ENCODE measurements at regions not wholly inside any gene's neighbourhood (a gene's known extent, or its start where the extent isn't known, plus 50 kb on each side); places are given as distances from the start of the nearest gene placed in this dataset.

- no peak for DNase-seq (ENCODE audit: unreplicated experiment)
- Mint-ChIP-seq H3K4me1 (ENCODE audit: insufficient read depth, unreplicated experiment) (no peaks in the 10 kb centered on the region), H3K27me3 (ENCODE audit: insufficient read depth, unreplicated experiment) (no peaks in the 10 kb centered on the region), H3K4me3 (ENCODE audit: unreplicated experiment) (no peak overlapping the region), H3K9me3 (ENCODE audit: unreplicated experiment) (peaks cover 19% of the 10 kb centered on the region), H3K36me3 (ENCODE audit: insufficient read depth, unreplicated experiment) (no peaks in the 10 kb centered on the region), H3K27ac (ENCODE audit: low read depth, unreplicated experiment) (no peak overlapping the region)
- ChIA-PET POLR2A (no interaction called here), CTCF (interaction anchor here (0.7 kb wide), 1 partner anchor 101 kb away, joined by 3 read pairs; no protein-coding TSS in a partner anchor)
- intact Hi-C loops (cut with micrococcal nuclease), result no loop called here
- BruUV-seq (replicated peaks), result no TSS peak
- no peak for TF ChIP-seq CTCF (IDR thresholded peaks at IDR 0.05; ENCODE audit: unreplicated experiment)
These were observed 381.1 kb downstream of the IPO8 start for GRCh38 chr12:30314506-30315100.

- TF ChIP-seq CTCF (IDR thresholded peaks at IDR 0.05; ENCODE audit: unreplicated experiment), result no peak
- no peak overlapping the region for H3K27ac Mint-ChIP-seq (ENCODE audit: low read depth, unreplicated experiment)
- no peak overlapping the region for H3K4me3 Mint-ChIP-seq (ENCODE audit: unreplicated experiment)
- intact Hi-C loops (cut with micrococcal nuclease), result no loop called here
- DNase-seq (ENCODE audit: unreplicated experiment), result no peak
- ChIA-PET CTCF (no interaction called here), POLR2A (no interaction called here)
- no peaks in the 10 kb centered on the region for H3K27me3 Mint-ChIP-seq (ENCODE audit: insufficient read depth, unreplicated experiment)
- H3K9me3 Mint-ChIP-seq (ENCODE audit: unreplicated experiment), result peaks cover 18% of the 10 kb centered on the region
- no TSS peak for BruUV-seq (replicated peaks)
- no peaks in the 10 kb centered on the region for H3K4me1 Mint-ChIP-seq (ENCODE audit: insufficient read depth, unreplicated experiment)
- no peaks in the 10 kb centered on the region for H3K36me3 Mint-ChIP-seq (ENCODE audit: insufficient read depth, unreplicated experiment)
These were observed 387.5 kb downstream of the IPO8 start for GRCh38 chr12:30308010-30308717.

- POLR2A ChIA-PET, result no interaction called here
These were observed 391.1 kb downstream of the IPO8 start for GRCh38 chr12:30304528-30304927.

More at GRCh38 chr12:30304528-30304927, 391.1 kb downstream of the IPO8 start:
- BruUV-seq (replicated peaks), result no TSS peak
- DNase-seq (ENCODE audit: unreplicated experiment), result no peak
- Mint-ChIP-seq H3K4me3 (ENCODE audit: unreplicated experiment) (no peak overlapping the region), H3K9me3 (ENCODE audit: unreplicated experiment) (no peaks in the 10 kb centered on the region), H3K4me1 (ENCODE audit: insufficient read depth, unreplicated experiment) (no peaks in the 10 kb centered on the region), H3K36me3 (ENCODE audit: insufficient read depth, unreplicated experiment) (no peaks in the 10 kb centered on the region), H3K27ac (ENCODE audit: low read depth, unreplicated experiment) (no peak overlapping the region), H3K27me3 (ENCODE audit: insufficient read depth, unreplicated experiment) (no peaks in the 10 kb centered on the region)
- CTCF ChIA-PET, result interaction anchor here (0.5 to 0.7 kb wide), 2 partner anchors 16 to 937 kb away, joined by 3 read pairs; no protein-coding TSS in a partner anchor
- no peak for TF ChIP-seq CTCF (IDR thresholded peaks at IDR 0.05; ENCODE audit: unreplicated experiment)
- intact Hi-C loops (cut with micrococcal nuclease), result no loop called here

Measured in MCF 10A (cell line).